GM23338 (cell line): ENCODE measurements at regions not wholly inside any gene's neighbourhood (a gene's known extent, or its start where the extent isn't known, plus 50 kb on each side); places are given as distances from the start of the nearest gene placed in this dataset.

Experiments used
- ATAC-seq: fragments of 200-7000 bp; cut with Tn5 transposase; 3 replicates; pipeline ENCODE4 v1.9.1; 2020
- DNase-seq: peaks from one replicate; pipeline ENCODE4 v3.0.0-alpha.2; 2015; ENCODE audit warnings: low spot score
- H2AFZ ChIP-seq: fragments of 200-600 bp; sonication (generic); 2 replicates; pipeline ENCODE4 v1.8.0; 2016; ENCODE audit warnings: antibody characterized with exemption, mild to moderate bottlenecking, moderate library complexity
- H3F3A ChIP-seq: fragments of 200-600 bp; sonication (generic); replicated peaks from 2 replicates; pipeline ENCODE4 v1.8.0; 2017; ENCODE audit warnings: antibody characterized with exemption, mixed run types, low read depth
- H3K27ac ChIP-seq: fragments of 200-600 bp; sonication (generic); 2 replicates; pipeline ENCODE4 v1.6.1; 2016; ENCODE audit warnings: low read depth
- H3K27me3 ChIP-seq: fragments of 200-600 bp; sonication (generic); 2 replicates; pipeline ENCODE4 v1.8.0; 2016; ENCODE audit warnings: mild to moderate bottlenecking, mixed run types, moderate library complexity; ENCODE audit not compliant: insufficient read depth
- H3K36me3 ChIP-seq: fragments of 200-600 bp; sonication (generic); 2 replicates; pipeline ENCODE4 v1.8.0; 2016; ENCODE audit warnings: mild to moderate bottlenecking; ENCODE audit not compliant: insufficient read depth
- H3K4me1 ChIP-seq: fragments of 200-600 bp; sonication (generic); 2 replicates; pipeline ENCODE4 v1.8.0; 2016; ENCODE audit warnings: mild to moderate bottlenecking, moderate library complexity; ENCODE audit not compliant: insufficient read depth
- H3K4me2 ChIP-seq: fragments of 200-600 bp; sonication (generic); 2 replicates; pipeline ENCODE4 v1.7.1; 2017; ENCODE audit warnings: mixed run types
- H3K4me3 ChIP-seq: fragments of 200-600 bp; sonication (generic); 2 replicates; pipeline ENCODE4 v1.6.1; 2016; ENCODE audit warnings: mixed run types
- H3K79me2 ChIP-seq: fragments of 200-600 bp; sonication (generic); replicated peaks from 2 replicates; pipeline ENCODE4 v1.8.0; 2017; ENCODE audit warnings: mild to moderate bottlenecking; ENCODE audit not compliant: insufficient read depth
- H3K9me2 ChIP-seq: fragments of 200-600 bp; sonication (generic); 2 replicates; pipeline ENCODE4 v1.8.0; 2017; ENCODE audit not compliant: insufficient read depth
- H4K20me1 ChIP-seq: fragments of 200-600 bp; sonication (generic); replicated peaks from 2 replicates; pipeline ENCODE4 v1.8.0; 2017; ENCODE audit warnings: mild to moderate bottlenecking; ENCODE audit not compliant: insufficient read depth
- H3K27ac Mint-ChIP-seq: 2 replicates; pipeline ENCODE4 v1.8.0; 2020; ENCODE audit warnings: inconsistent platforms, mild to moderate bottlenecking, moderate library complexity, mixed read lengths
- H3K27me3 Mint-ChIP-seq: 3 replicates; pipeline ENCODE4 v1.8.0; 2022; ENCODE audit warnings: low read depth, mild to moderate bottlenecking, moderate library complexity, mixed read lengths, inconsistent platforms; ENCODE audit not compliant: insufficient read depth, poor library complexity
- H3K36me3 Mint-ChIP-seq: 3 replicates; pipeline ENCODE4 v1.8.0; 2021; ENCODE audit warnings: low read depth, mild to moderate bottlenecking, inconsistent platforms, moderate library complexity, mixed read lengths
- H3K4me1 Mint-ChIP-seq: 3 replicates; pipeline ENCODE4 v1.8.0; 2020; ENCODE audit warnings: mild to moderate bottlenecking, inconsistent platforms, mixed read lengths
- H3K4me3 Mint-ChIP-seq: 3 replicates; pipeline ENCODE4 v1.8.0; 2021; ENCODE audit warnings: moderate library complexity, mild to moderate bottlenecking, inconsistent platforms, mixed read lengths
- H3K9me3 Mint-ChIP-seq: 3 replicates; pipeline ENCODE4 v1.8.0; 2020; ENCODE audit warnings: moderate library complexity, mild to moderate bottlenecking, inconsistent platforms, mixed read lengths
- CREB1 ChIP-seq: fragments of 250-450 bp; sonication (Bioruptor Pico); IDR thresholded peaks from 2 replicates; pipeline ENCODE4 v1.5.0; 2020; ENCODE audit warnings: low read depth, mild to moderate bottlenecking, moderate library complexity
- JUNB ChIP-seq: IDR thresholded peaks from one replicate; pipeline ENCODE4 v1.6.1; 2016; ENCODE audit warnings: antibody characterized with exemption; ENCODE audit not compliant: unreplicated experiment
- STAT1 ChIP-seq: IDR thresholded peaks from one replicate; pipeline ENCODE4 v1.6.1; 2016; ENCODE audit warnings: antibody characterized with exemption; ENCODE audit not compliant: unreplicated experiment
- ZNF114 ChIP-seq: fragments of 250-450 bp; sonication (Bioruptor Pico); IDR thresholded peaks from 2 replicates; pipeline ENCODE4 v1.5.0; 2020; ENCODE audit warnings: mild to moderate bottlenecking, moderate library complexity
- TF ChIP-seq, protein P1 (sequence below): IDR thresholded peaks from one replicate; pipeline ENCODE4 v1.6.1; 2018; ENCODE audit warnings: antibody characterized with exemption; ENCODE audit not compliant: unreplicated experiment
- TF ChIP-seq, protein P2 (sequence below), 2 experiments: fragments of 200-600 bp in 1 of 2; sonication (generic) in 1 of 2; conservative IDR thresholded peaks; 2 replicates each; pipeline versions ENCODE4 v1.5.1 to v1.6.1; 2016 to 2017; ENCODE audit warnings: antibody characterized with exemption in 2 of 2, low read depth in 2 of 2, mild to moderate bottlenecking in 2 of 2, moderate library complexity in 1 of 2

DNA sequence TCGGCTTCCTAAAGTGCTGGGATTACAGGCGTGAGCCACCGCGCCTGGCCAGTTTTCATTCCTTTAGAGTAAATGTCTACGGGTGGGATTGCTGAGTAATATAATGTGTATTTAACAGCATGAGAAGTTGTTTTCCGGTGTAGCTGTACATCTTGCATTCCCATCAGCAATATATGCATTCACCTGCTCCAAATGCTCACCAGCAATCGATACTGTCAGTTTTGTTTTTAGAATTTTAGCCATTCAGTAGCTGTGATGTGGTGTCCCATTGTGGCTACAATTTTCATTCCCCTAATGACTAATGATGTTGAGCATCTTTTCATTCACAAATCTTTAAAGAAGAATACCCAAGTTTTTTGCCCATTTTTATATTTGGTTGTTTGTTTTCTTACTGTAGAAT lies 134.8 kb upstream of the RGMA start:
- no peak overlapping the region for H2AFZ ChIP-seq
- H3K27me3 ChIP-seq = no peaks in the 10 kb centered on the region
- no peak overlapping the region for H3K27ac Mint-ChIP-seq
- no peak overlapping the region for H3K4me2 ChIP-seq
- peaks cover 3% of the 10 kb centered on the region; the same call in 1 of the 3 replicates for H3K9me3 Mint-ChIP-seq
- no peak overlapping the region for H3K4me3 ChIP-seq
- H4K20me1 ChIP-seq = no peaks in the 10 kb centered on the region
- peaks cover 6% of the 10 kb centered on the region for H3K4me1 Mint-ChIP-seq
- no peaks in the 10 kb centered on the region for H3K4me1 ChIP-seq
- H3F3A ChIP-seq = no peaks in the 10 kb centered on the region
- no peaks in the 10 kb centered on the region for H3K9me2 ChIP-seq
- H3K79me2 ChIP-seq = no peaks in the 10 kb centered on the region
- ATAC-seq = no peak
- H3K36me3 Mint-ChIP-seq = no peaks in the 10 kb centered on the region
- H3K27ac ChIP-seq = no peak overlapping the region
- DNase-seq = no peak
- no peaks in the 10 kb centered on the region for H3K36me3 ChIP-seq
- TF ChIP-seq, protein P1, sequence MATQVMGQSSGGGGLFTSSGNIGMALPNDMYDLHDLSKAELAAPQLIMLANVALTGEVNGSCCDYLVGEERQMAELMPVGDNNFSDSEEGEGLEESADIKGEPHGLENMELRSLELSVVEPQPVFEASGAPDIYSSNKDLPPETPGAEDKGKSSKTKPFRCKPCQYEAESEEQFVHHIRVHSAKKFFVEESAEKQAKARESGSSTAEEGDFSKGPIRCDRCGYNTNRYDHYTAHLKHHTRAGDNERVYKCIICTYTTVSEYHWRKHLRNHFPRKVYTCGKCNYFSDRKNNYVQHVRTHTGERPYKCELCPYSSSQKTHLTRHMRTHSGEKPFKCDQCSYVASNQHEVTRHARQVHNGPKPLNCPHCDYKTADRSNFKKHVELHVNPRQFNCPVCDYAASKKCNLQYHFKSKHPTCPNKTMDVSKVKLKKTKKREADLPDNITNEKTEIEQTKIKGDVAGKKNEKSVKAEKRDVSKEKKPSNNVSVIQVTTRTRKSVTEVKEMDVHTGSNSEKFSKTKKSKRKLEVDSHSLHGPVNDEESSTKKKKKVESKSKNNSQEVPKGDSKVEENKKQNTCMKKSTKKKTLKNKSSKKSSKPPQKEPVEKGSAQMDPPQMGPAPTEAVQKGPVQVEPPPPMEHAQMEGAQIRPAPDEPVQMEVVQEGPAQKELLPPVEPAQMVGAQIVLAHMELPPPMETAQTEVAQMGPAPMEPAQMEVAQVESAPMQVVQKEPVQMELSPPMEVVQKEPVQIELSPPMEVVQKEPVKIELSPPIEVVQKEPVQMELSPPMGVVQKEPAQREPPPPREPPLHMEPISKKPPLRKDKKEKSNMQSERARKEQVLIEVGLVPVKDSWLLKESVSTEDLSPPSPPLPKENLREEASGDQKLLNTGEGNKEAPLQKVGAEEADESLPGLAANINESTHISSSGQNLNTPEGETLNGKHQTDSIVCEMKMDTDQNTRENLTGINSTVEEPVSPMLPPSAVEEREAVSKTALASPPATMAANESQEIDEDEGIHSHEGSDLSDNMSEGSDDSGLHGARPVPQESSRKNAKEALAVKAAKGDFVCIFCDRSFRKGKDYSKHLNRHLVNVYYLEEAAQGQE = no peak
- TF ChIP-seq ZNF114 (no peak), CREB1 (CRISPR knock-in tag) (no peak), STAT1 (no peak)
- H3K4me3 Mint-ChIP-seq = no peak overlapping the region
- peaks cover 2% of the 10 kb centered on the region for H3K27me3 Mint-ChIP-seq

DNA sequence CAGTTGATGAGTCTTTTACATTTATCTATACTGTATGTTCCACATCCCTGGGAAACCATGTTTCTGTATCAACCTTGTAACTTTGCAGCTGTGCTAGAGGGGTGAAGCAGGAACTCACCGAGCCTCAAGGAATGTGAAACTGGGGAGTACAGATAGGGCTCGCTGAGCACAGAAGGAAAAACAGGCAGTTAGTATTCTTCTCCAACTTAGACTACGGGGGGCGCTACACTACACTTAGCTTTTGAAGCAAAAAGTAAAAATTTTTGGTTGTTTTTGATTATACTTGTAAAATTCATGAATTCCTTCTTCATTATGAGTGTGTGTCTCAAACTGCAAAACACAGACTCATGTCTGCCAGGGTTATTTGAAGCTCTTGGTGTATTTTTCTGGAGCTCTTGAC lies 132.7 kb upstream of the RGMA start:
- no peak overlapping the region for H3K4me2 ChIP-seq
- no peaks in the 10 kb centered on the region for H3K79me2 ChIP-seq
- H3K27ac ChIP-seq = no peak overlapping the region
- TF ChIP-seq JUNB = no peak
- TF ChIP-seq, protein P2, sequence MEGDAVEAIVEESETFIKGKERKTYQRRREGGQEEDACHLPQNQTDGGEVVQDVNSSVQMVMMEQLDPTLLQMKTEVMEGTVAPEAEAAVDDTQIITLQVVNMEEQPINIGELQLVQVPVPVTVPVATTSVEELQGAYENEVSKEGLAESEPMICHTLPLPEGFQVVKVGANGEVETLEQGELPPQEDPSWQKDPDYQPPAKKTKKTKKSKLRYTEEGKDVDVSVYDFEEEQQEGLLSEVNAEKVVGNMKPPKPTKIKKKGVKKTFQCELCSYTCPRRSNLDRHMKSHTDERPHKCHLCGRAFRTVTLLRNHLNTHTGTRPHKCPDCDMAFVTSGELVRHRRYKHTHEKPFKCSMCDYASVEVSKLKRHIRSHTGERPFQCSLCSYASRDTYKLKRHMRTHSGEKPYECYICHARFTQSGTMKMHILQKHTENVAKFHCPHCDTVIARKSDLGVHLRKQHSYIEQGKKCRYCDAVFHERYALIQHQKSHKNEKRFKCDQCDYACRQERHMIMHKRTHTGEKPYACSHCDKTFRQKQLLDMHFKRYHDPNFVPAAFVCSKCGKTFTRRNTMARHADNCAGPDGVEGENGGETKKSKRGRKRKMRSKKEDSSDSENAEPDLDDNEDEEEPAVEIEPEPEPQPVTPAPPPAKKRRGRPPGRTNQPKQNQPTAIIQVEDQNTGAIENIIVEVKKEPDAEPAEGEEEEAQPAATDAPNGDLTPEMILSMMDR (conservative IDR thresholded peaks at IDR 0.05; ENCODE audit: low read depth in 2 of 2) = peak; percentile 60 to 72
- H2AFZ ChIP-seq = no peak overlapping the region
- Mint-ChIP-seq H3K36me3 (no peaks in the 10 kb centered on the region), H3K27me3 (peaks cover 2% of the 10 kb centered on the region), H3K4me1 (peaks cover 6% of the 10 kb centered on the region), H3K27ac (no peak overlapping the region), H3K4me3 (no peak overlapping the region), H3K9me3 (no peaks in the 10 kb centered on the region; the same call in 2 of the 3 replicates)
- H3K36me3 ChIP-seq = no peaks in the 10 kb centered on the region
- H4K20me1 ChIP-seq = no peaks in the 10 kb centered on the region
- H3K27me3 ChIP-seq = no peaks in the 10 kb centered on the region
- H3K4me3 ChIP-seq = no peak overlapping the region
- H3K4me1 ChIP-seq = no peaks in the 10 kb centered on the region
- DNase-seq (peak; percentile 73), ATAC-seq (peak; percentile 50)
- no peaks in the 10 kb centered on the region for H3K9me2 ChIP-seq
- H3F3A ChIP-seq = no peaks in the 10 kb centered on the region
